ENCODE measurements at regions not wholly inside any gene's neighbourhood (a gene's known extent, or its start where the extent isn't known, plus 50 kb on each side); places are given as distances from the start of the nearest gene placed in this dataset.

GRCh38 chr7:46637793-46638735, 717.0 kb upstream of the IGFBP3 start:
- no peak overlapping the region for H3K4me3 ChIP-seq (ENCODE audit: low read depth, low read length)
- TF ChIP-seq CTCF (IDR thresholded peaks at IDR 0.05; ENCODE audit: low read depth, low read length) = no peak

GRCh38 chr7:46636022-46636421, 715.0 kb upstream of the IGFBP3 start:
- H3K4me3 ChIP-seq (ENCODE audit: low read depth, low read length) = no peak overlapping the region
- TF ChIP-seq CTCF (IDR thresholded peaks at IDR 0.05; ENCODE audit: low read depth, low read length) = no peak

- no peak overlapping the region for H3K4me3 ChIP-seq (ENCODE audit: low read depth, low read length)
- TF ChIP-seq CTCF (IDR thresholded peaks at IDR 0.05; ENCODE audit: low read depth, low read length) = no peak
Observed at GRCh38 chr7:46633630-46634240, 712.7 kb upstream of the IGFBP3 start.

- no peak for TF ChIP-seq CTCF (IDR thresholded peaks at IDR 0.05; ENCODE audit: low read depth, low read length)
- no peak overlapping the region for H3K4me3 ChIP-seq (ENCODE audit: low read depth, low read length)
Observed at GRCh38 chr7:46633200-46633599, 712.1 kb upstream of the IGFBP3 start.

GRCh38 chr7:46630031-46630430, 709.0 kb upstream of the IGFBP3 start:
- no peak for TF ChIP-seq CTCF (IDR thresholded peaks at IDR 0.05; ENCODE audit: low read depth, low read length)
- no peak overlapping the region for H3K4me3 ChIP-seq (ENCODE audit: low read depth, low read length)

GRCh38 chr7:46628389-46628788, 707.3 kb upstream of the IGFBP3 start:
- no peak overlapping the region for H3K4me3 ChIP-seq (ENCODE audit: low read depth, low read length)
- TF ChIP-seq CTCF (IDR thresholded peaks at IDR 0.05; ENCODE audit: low read depth, low read length) = no peak

All from WI38 (cell line).